Glutamatergic neuron (in vitro differentiated cells): ENCODE measurements at regions not wholly inside any gene's neighbourhood (a gene's known extent, or its start where the extent isn't known, plus 50 kb on each side); places are given as distances from the start of the nearest gene placed in this dataset.

Experiments
- DNase-seq: peaks from one replicate; pipeline ENCODE4 v3.0.0; 2022
- H3K27ac Mint-ChIP-seq: one replicate; pipeline ENCODE4 v1.8.0; 2020; ENCODE audit warnings: mild to moderate bottlenecking, mixed read lengths, inconsistent platforms; ENCODE audit not compliant: unreplicated experiment
- H3K27me3 Mint-ChIP-seq: one replicate; pipeline ENCODE4 v1.8.0; 2020; ENCODE audit warnings: mild to moderate bottlenecking, moderate library complexity, mixed read lengths, inconsistent platforms; ENCODE audit not compliant: unreplicated experiment
- H3K36me3 Mint-ChIP-seq: one replicate; pipeline ENCODE4 v1.8.0; 2020; ENCODE audit warnings: mild to moderate bottlenecking, mixed read lengths, inconsistent platforms; ENCODE audit not compliant: unreplicated experiment
- H3K4me1 Mint-ChIP-seq: one replicate; pipeline ENCODE4 v1.8.0; 2020; ENCODE audit warnings: mild to moderate bottlenecking, low read depth, mixed read lengths, inconsistent platforms; ENCODE audit not compliant: unreplicated experiment
- H3K4me3 Mint-ChIP-seq: one replicate; pipeline ENCODE4 v1.8.0; 2020; ENCODE audit warnings: mild to moderate bottlenecking, mixed read lengths, inconsistent platforms; ENCODE audit not compliant: unreplicated experiment
- H3K9me3 Mint-ChIP-seq: one replicate; pipeline ENCODE4 v1.8.0; 2020; ENCODE audit warnings: mild to moderate bottlenecking, moderate library complexity, mixed read lengths, inconsistent platforms; ENCODE audit not compliant: unreplicated experiment
- CTCF ChIP-seq: fragments of 200-600 bp; sonication (generic); IDR thresholded peaks from one replicate; pipeline ENCODE4 v1.5.0; 2021; ENCODE audit not compliant: partially characterized antibody, unreplicated experiment

GRCh38 chr4:126637706-126638105 is 995.1 kb upstream of the INTU start:
- Mint-ChIP-seq H3K4me1 (no peaks in the 10 kb centered on the region), H3K9me3 (no peaks in the 10 kb centered on the region), H3K27ac (no peak overlapping the region), H3K36me3 (no peaks in the 10 kb centered on the region), H3K4me3 (no peak overlapping the region), H3K27me3 (no peaks in the 10 kb centered on the region)
- DNase-seq, result no peak
- no peak for TF ChIP-seq CTCF

GRCh38 chr4:126647320-126647719 is 985.4 kb upstream of the INTU start:
- H3K27me3 Mint-ChIP-seq, result no peaks in the 10 kb centered on the region
- no peak overlapping the region for H3K4me3 Mint-ChIP-seq
- H3K36me3 Mint-ChIP-seq, result no peaks in the 10 kb centered on the region
- H3K27ac Mint-ChIP-seq, result no peak overlapping the region
- no peak for TF ChIP-seq CTCF
- H3K9me3 Mint-ChIP-seq, result no peaks in the 10 kb centered on the region
- no peaks in the 10 kb centered on the region for H3K4me1 Mint-ChIP-seq
- no peak for DNase-seq

GRCh38 chr4:126647756-126648397 is 984.9 kb upstream of the INTU start:
- no peak for TF ChIP-seq CTCF
- H3K4me3 Mint-ChIP-seq, result no peak overlapping the region
- no peaks in the 10 kb centered on the region for H3K36me3 Mint-ChIP-seq
- H3K27me3 Mint-ChIP-seq, result no peaks in the 10 kb centered on the region
- H3K9me3 Mint-ChIP-seq, result no peaks in the 10 kb centered on the region
- no peak for DNase-seq
- H3K4me1 Mint-ChIP-seq, result no peaks in the 10 kb centered on the region
- no peak overlapping the region for H3K27ac Mint-ChIP-seq

- TF ChIP-seq CTCF, result no peak
- no peaks in the 10 kb centered on the region for H3K36me3 Mint-ChIP-seq
- H3K4me3 Mint-ChIP-seq, result no peak overlapping the region
- DNase-seq, result no peak
- H3K27ac Mint-ChIP-seq, result no peak overlapping the region
- no peaks in the 10 kb centered on the region for H3K4me1 Mint-ChIP-seq
- no peaks in the 10 kb centered on the region for H3K27me3 Mint-ChIP-seq
- H3K9me3 Mint-ChIP-seq, result no peaks in the 10 kb centered on the region
Observed at GRCh38 chr4:126658411-126658810, 974.3 kb upstream of the INTU start.

GRCh38 chr4:126661194-126661593 is 971.6 kb upstream of the INTU start:
- TF ChIP-seq CTCF, result no peak
- H3K36me3 Mint-ChIP-seq, result no peaks in the 10 kb centered on the region
- no peak overlapping the region for H3K27ac Mint-ChIP-seq
- no peaks in the 10 kb centered on the region for H3K9me3 Mint-ChIP-seq
- H3K4me3 Mint-ChIP-seq, result no peak overlapping the region
- DNase-seq, result no peak
- no peaks in the 10 kb centered on the region for H3K4me1 Mint-ChIP-seq
- no peaks in the 10 kb centered on the region for H3K27me3 Mint-ChIP-seq
